Panc1 (cell line): ENCODE measurements at regions not wholly inside any gene's neighbourhood (a gene's known extent, or its start where the extent isn't known, plus 50 kb on each side); places are given as distances from the start of the nearest gene placed in this dataset.

ENCODE experiments used
- ATAC-seq: fragments of 200-7000 bp; cut with Tn5 transposase; 2 replicates; pipeline ENCODE4 v1.9.1; 2020; ENCODE audit warnings: mild to moderate bottlenecking, moderate library complexity
- BruUV-seq: library from RNA; stranded (reverse); fragments of 400-500 nt; replicated peaks from 2 replicates; lab custom pipeline; 2021; lab: Mats Ljungman, UMichigan
- CTCF ChIA-PET: fragments of 300-600 bp; sonication (Branson Sonifier 250); formaldehyde crosslinking; loops from one replicate; lab custom pipeline; 2022; ENCODE audit warnings: antibody characterized with exemption; lab: Charles Lee
- POLR2A ChIA-PET: fragments of 300-600 bp; sonication (Branson Sonifier 250); formaldehyde crosslinking; loops from one replicate; lab custom pipeline; 2022; ENCODE audit warnings: antibody characterized with exemption; lab: Charles Lee
- DNase-seq: peaks from one replicate; pipeline ENCODE4 v3.0.0-alpha.2; 2010; ENCODE audit warnings: low read depth, low spot score
- H3K27ac ChIP-seq: 2 replicates; pipeline ENCODE4 v1.5.1; 2011; ENCODE audit warnings: mild to moderate bottlenecking, low read length, inconsistent platforms
- H3K27me3 ChIP-seq: fragments of 200-500 bp; sonication (Bioruptor generic); 2 replicates; pipeline ENCODE4 v1.6.0; 2014; ENCODE audit warnings: low read length, inconsistent platforms; ENCODE audit not compliant: control insufficient read depth, insufficient read depth
- H3K36me3 ChIP-seq: fragments of 200-500 bp; sonication (Bioruptor generic); 2 replicates; pipeline ENCODE4 v1.5.1; 2014; ENCODE audit warnings: inconsistent platforms, mild to moderate bottlenecking, low read length, moderate library complexity; ENCODE audit not compliant: control insufficient read depth, insufficient read depth
- H3K4me1 ChIP-seq: 2 replicates; pipeline ENCODE4 v1.5.1; 2011; ENCODE audit warnings: inconsistent platforms, mild to moderate bottlenecking, low read length, moderate library complexity; ENCODE audit not compliant: control insufficient read depth, insufficient read depth
- H3K4me3 ChIP-seq, 2 experiments: 2 replicates each; pipeline ENCODE4 v1.5.1; 2011 to 2012; ENCODE audit warnings: low read depth in 2 of 2, low read length in 2 of 2, mild to moderate bottlenecking in 2 of 2, inconsistent platforms in 1 of 2, moderate library complexity in 1 of 2
- H3K9me3 ChIP-seq: fragments of 200-500 bp; sonication (Bioruptor generic); 2 replicates; pipeline ENCODE4 v1.5.1; 2014; ENCODE audit warnings: low read depth, mild to moderate bottlenecking, inconsistent platforms, low read length, moderate library complexity; ENCODE audit not compliant: control insufficient read depth, insufficient read depth
- POLR2AphosphoS5 ChIP-seq: IDR thresholded peaks from 2 replicates; pipeline ENCODE4 v1.6.1; 2012; ENCODE audit warnings: mild to moderate bottlenecking, low read depth, low read length, moderate library complexity
- REST ChIP-seq, 2 experiments: IDR thresholded peaks; 2 replicates each; pipeline ENCODE4 v1.6.1; 2011 to 2012; ENCODE audit warnings: low read depth in 2 of 2, control low read depth in 1 of 2, low read length in 1 of 2, mild to moderate bottlenecking in 1 of 2, moderate library complexity in 1 of 2; ENCODE audit not compliant: insufficient read depth in 1 of 2
- SIN3A ChIP-seq: IDR thresholded peaks from 2 replicates; pipeline ENCODE4 v1.6.1; 2012; ENCODE audit warnings: low read depth, mild to moderate bottlenecking, low read length, moderate library complexity, borderline replicate concordance; ENCODE audit not compliant: insufficient read depth
- TCF7L2 ChIP-seq: IDR thresholded peaks from 2 replicates; pipeline ENCODE4 v1.6.1; 2011; ENCODE audit warnings: mild to moderate bottlenecking, low read depth, low read length, inconsistent platforms
- in situ Hi-C: cut with HindIII; loops from 2 replicates; pipeline ENCODE4 v1.10.0; 2016; ENCODE audit warnings: low sequenced_read_pairs, low pct_unique_long_range_greater_than_20kb
- intact Hi-C: fragments of 100-400 bp; cut with micrococcal nuclease; formaldehyde crosslinking; loops from one replicate; pipeline ENCODE4 v1.10.0; 2022; ENCODE audit not compliant: unreplicated experiment
- TF ChIP-seq, protein P1 (sequence below): fragments of 450-650 bp; IDR thresholded peaks from 2 replicates; pipeline ENCODE4 v1.5.1; 2017; ENCODE audit warnings: mild to moderate bottlenecking

- Histone ChIP-seq H3K36me3 (no peaks in the 10 kb centered on the region), H3K9me3 (no peaks in the 10 kb centered on the region), H3K4me1 (no peaks in the 10 kb centered on the region), H3K27ac (no peak overlapping the region), H3K4me3 (no peak overlapping the region), H3K27me3 (no peaks in the 10 kb centered on the region)
- intact Hi-C loops = no loop called here
- no peak for ATAC-seq
- ChIA-PET CTCF (no interaction called here), POLR2A (interaction anchor here (0.6 to 0.7 kb wide), 2 partner anchors 29 to 671 kb away, joined by 3 to 5 read pairs; no protein-coding TSS in a partner anchor)
- in situ Hi-C loops = no loop called here
- TF ChIP-seq POLR2AphosphoS5 = no peak
- TF ChIP-seq REST (IDR thresholded peaks at IDR 0.05; ENCODE audit: insufficient read depth in 1 of 2, low read depth in 2 of 2, low read length in 1 of 2) = no peak
- TF ChIP-seq TCF7L2 = no peak
- TF ChIP-seq, protein P1, sequence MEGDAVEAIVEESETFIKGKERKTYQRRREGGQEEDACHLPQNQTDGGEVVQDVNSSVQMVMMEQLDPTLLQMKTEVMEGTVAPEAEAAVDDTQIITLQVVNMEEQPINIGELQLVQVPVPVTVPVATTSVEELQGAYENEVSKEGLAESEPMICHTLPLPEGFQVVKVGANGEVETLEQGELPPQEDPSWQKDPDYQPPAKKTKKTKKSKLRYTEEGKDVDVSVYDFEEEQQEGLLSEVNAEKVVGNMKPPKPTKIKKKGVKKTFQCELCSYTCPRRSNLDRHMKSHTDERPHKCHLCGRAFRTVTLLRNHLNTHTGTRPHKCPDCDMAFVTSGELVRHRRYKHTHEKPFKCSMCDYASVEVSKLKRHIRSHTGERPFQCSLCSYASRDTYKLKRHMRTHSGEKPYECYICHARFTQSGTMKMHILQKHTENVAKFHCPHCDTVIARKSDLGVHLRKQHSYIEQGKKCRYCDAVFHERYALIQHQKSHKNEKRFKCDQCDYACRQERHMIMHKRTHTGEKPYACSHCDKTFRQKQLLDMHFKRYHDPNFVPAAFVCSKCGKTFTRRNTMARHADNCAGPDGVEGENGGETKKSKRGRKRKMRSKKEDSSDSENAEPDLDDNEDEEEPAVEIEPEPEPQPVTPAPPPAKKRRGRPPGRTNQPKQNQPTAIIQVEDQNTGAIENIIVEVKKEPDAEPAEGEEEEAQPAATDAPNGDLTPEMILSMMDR = no peak
- no peak for TF ChIP-seq SIN3A
- BruUV-seq = no TSS peak
- DNase-seq = no peak
These were observed 675.4 kb downstream of the SEMA5A start for GRCh38 chr5:8870349-8870958.

DNA sequence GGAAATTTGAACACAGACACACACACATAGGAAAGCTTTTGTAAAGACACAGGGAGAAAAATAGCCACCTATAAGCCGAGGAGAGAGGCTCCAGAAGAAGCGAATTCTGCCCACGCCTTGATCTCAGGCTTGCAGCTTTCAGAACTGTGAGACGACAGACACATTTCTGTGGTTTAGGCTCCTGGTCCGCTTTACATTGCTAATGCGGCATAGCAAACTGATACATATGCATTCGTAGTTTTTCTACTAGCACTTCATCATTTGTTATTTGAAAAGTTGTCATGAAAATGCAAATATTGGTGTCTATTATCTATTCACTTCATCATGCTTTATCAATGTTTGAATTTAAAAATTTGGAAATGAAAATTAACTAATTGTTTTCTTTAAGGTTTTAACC lies 674.9 kb downstream of the SEMA5A start:
- Histone ChIP-seq H3K4me3 (no peak overlapping the region), H3K9me3 (no peaks in the 10 kb centered on the region), H3K36me3 (no peaks in the 10 kb centered on the region), H3K27ac (no peak overlapping the region), H3K27me3 (no peaks in the 10 kb centered on the region), H3K4me1 (no peaks in the 10 kb centered on the region)
- TF ChIP-seq TCF7L2 = no peak
- TF ChIP-seq, protein P1 = no peak
- TF ChIP-seq SIN3A = no peak
- TF ChIP-seq POLR2AphosphoS5 = no peak
- TF ChIP-seq REST (IDR thresholded peaks at IDR 0.05; ENCODE audit: insufficient read depth in 1 of 2, low read depth in 2 of 2, low read length in 1 of 2) = no peak
- BruUV-seq = no TSS peak
- ATAC-seq (no peak), DNase-seq (no peak)
- ChIA-PET POLR2A (interaction anchor here (0.6 to 0.7 kb wide), 2 partner anchors 30 to 670 kb away, joined by 3 to 5 read pairs; no protein-coding TSS in a partner anchor), CTCF (no interaction called here)
- in situ Hi-C loops = no loop called here
- intact Hi-C loops = no loop called here
